ENCODE measurements at regions not wholly inside any gene's neighbourhood (a gene's known extent, or its start where the extent isn't known, plus 50 kb on each side); places are given as distances from the start of the nearest gene placed in this dataset.

DNA sequence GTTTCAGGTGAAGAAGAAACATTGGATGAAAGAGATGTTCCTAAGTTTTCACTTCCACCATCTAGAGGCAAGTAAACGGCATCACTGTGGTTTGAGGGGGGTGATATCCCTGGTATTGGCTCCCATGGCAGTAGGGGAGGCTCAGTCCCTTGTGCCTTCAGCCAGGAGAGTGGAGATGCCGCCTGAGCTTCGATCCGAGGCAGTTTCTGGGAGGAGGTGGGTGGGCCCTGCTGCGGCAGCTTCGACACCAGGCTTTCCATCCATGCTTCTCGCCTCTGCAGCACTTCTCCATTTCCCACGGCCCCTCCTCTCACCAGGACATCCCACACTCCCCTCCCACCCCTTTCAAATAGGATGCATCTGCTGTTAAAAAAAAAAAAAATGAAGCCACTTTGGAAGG lies 258.3 kb downstream of the GADD45G start:
- Histone ChIP-seq H3K36me3 (ENCODE audit: control insufficient read depth, insufficient read depth, low read length) (no peaks in the 10 kb centered on the region), H3K4me1 (ENCODE audit: control insufficient read depth, insufficient read depth, low read length) (no peaks in the 10 kb centered on the region), H3K9me3 (ENCODE audit: control insufficient read depth, low read length) (no peaks in the 10 kb centered on the region), H3K9ac (ENCODE audit: low read length) (no peak overlapping the region), H3K4me3 (ENCODE audit: low read length) (no peak overlapping the region), H3K27me3 (ENCODE audit: control insufficient read depth, insufficient read depth, low read length) (no peaks in the 10 kb centered on the region)

DNA sequence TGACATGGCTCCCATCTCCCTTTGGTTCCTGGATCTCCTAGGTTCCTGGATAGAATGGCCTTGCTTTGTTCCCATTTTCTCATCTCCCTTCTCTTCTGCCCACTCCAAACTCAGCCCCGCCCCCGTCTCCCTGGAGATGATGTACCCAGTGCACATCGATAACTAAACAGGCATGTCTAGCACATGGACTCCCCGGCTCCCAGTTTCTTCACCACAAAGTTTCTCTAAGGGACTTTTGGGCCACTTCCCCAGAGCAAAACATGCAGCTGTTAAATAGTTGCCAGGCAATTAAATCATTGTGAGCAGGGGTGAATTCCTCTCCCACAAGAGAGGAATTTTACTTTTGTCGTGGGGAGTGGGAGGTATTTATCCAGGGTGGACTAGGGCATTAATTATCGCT lies 259.0 kb downstream of the GADD45G start:
- Histone ChIP-seq H3K36me3 (ENCODE audit: control insufficient read depth, insufficient read depth, low read length) (no peaks in the 10 kb centered on the region), H3K9ac (ENCODE audit: low read length) (no peak overlapping the region), H3K27me3 (ENCODE audit: control insufficient read depth, insufficient read depth, low read length) (no peaks in the 10 kb centered on the region), H3K4me1 (ENCODE audit: control insufficient read depth, insufficient read depth, low read length) (no peaks in the 10 kb centered on the region), H3K4me3 (ENCODE audit: low read length) (no peak overlapping the region), H3K9me3 (ENCODE audit: control insufficient read depth, low read length) (no peaks in the 10 kb centered on the region)

DNA sequence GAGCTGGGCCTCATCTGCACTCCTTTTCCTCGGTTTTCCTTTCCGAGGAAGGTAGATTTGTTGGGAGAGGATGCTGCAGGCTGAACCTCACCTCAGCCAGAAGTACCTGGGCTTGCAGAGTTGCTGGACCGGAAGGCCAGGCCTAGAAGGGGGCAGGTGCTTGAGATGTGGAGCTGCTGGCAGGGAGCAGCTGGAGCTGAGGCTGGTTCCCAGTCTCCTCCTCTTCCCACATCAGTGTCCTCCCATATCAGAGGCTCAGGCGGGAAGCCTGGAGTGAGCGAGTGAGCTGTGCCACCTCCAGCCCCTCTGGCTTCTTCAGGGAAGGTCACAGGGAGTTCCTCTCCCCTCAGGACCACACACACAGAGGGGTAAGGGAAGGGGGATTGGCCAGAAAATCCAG lies 259.4 kb downstream of the GADD45G start:
- no peaks in the 10 kb centered on the region for H3K27me3 ChIP-seq (ENCODE audit: control insufficient read depth, insufficient read depth, low read length)
- no peaks in the 10 kb centered on the region for H3K4me1 ChIP-seq (ENCODE audit: control insufficient read depth, insufficient read depth, low read length)
- H3K9me3 ChIP-seq (ENCODE audit: control insufficient read depth, low read length), result no peaks in the 10 kb centered on the region
- H3K9ac ChIP-seq (ENCODE audit: low read length), result no peak overlapping the region
- H3K36me3 ChIP-seq (ENCODE audit: control insufficient read depth, insufficient read depth, low read length), result no peaks in the 10 kb centered on the region
- no peak overlapping the region for H3K4me3 ChIP-seq (ENCODE audit: low read length)

DNA sequence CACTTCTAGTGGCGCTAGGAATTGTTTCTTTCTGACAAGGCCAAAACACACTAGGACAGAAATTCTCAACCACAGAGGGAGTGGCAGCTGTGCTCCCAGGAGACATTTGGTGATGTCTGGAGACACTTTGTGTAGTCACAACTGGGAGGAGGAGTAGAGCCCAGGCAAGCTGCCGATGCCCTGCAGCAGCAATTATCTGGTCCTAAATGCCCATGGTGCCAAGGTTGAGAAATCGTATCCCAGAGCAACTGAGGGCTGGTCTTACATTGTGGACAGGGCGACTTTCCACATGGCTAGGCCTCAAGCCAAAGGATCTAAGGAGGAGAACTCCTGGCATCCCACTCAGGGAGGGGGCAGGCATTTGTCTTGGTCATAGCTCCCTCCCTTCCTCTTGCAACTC lies 259.9 kb downstream of the GADD45G start:
- H3K9me3 ChIP-seq (ENCODE audit: control insufficient read depth, low read length), result no peaks in the 10 kb centered on the region
- H3K36me3 ChIP-seq (ENCODE audit: control insufficient read depth, insufficient read depth, low read length), result no peaks in the 10 kb centered on the region
- no peak overlapping the region for H3K9ac ChIP-seq (ENCODE audit: low read length)
- H3K4me3 ChIP-seq (ENCODE audit: low read length), result no peak overlapping the region
- H3K27me3 ChIP-seq (ENCODE audit: control insufficient read depth, insufficient read depth, low read length), result no peaks in the 10 kb centered on the region
- no peaks in the 10 kb centered on the region for H3K4me1 ChIP-seq (ENCODE audit: control insufficient read depth, insufficient read depth, low read length)

DNA sequence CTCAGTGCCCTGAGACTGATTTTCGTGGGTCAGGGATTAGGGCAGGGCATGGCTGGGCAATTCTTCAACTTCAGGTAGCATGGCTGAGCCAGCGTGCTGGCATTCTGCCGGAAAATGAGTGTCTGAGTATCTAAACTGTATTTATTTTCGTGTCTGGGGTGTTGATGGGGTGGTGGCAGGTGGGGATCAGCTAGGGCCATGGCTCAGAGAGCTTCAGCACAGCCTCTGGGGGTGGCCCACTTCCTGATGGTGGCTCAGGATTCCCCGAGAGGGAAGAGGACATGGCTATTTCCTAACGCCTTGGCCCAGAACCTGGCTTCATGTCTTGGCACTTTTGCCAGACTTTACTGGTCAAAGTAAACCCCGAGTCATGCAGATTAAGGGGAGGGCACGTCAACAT lies 260.5 kb downstream of the GADD45G start:
- H3K4me1 ChIP-seq (ENCODE audit: control insufficient read depth, insufficient read depth, low read length), result no peaks in the 10 kb centered on the region
- H3K9ac ChIP-seq (ENCODE audit: low read length), result no peak overlapping the region
- H3K27me3 ChIP-seq (ENCODE audit: control insufficient read depth, insufficient read depth, low read length), result no peaks in the 10 kb centered on the region
- H3K4me3 ChIP-seq (ENCODE audit: low read length), result no peak overlapping the region
- H3K36me3 ChIP-seq (ENCODE audit: control insufficient read depth, insufficient read depth, low read length), result no peaks in the 10 kb centered on the region
- H3K9me3 ChIP-seq (ENCODE audit: control insufficient read depth, low read length), result no peaks in the 10 kb centered on the region

DNA sequence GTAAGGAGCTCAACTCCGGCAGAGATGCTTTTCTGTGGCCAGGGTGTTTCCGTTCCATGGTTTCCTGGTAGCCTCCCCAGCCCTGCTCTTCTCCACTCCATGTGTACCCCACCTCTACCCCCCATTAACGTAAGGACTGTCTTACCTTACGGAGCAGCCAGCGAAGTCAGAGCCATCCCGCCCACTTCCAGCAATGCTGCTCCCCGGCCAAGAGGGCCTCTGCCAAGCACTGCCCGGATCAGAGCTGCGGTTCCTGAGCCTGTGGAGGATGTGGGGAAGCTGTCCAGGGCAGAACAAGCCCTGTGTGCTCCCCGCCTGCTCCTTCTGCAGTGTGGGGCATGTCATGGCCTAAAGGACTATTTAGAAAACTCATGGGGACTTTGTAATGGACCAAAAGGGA lies 261.2 kb downstream of the GADD45G start:
- Histone ChIP-seq H3K27me3 (ENCODE audit: control insufficient read depth, insufficient read depth, low read length) (no peaks in the 10 kb centered on the region), H3K4me3 (ENCODE audit: low read length) (no peak overlapping the region), H3K36me3 (ENCODE audit: control insufficient read depth, insufficient read depth, low read length) (no peaks in the 10 kb centered on the region), H3K4me1 (ENCODE audit: control insufficient read depth, insufficient read depth, low read length) (no peaks in the 10 kb centered on the region), H3K9me3 (ENCODE audit: control insufficient read depth, low read length) (no peaks in the 10 kb centered on the region), H3K9ac (ENCODE audit: low read length) (no peak overlapping the region)

DNA sequence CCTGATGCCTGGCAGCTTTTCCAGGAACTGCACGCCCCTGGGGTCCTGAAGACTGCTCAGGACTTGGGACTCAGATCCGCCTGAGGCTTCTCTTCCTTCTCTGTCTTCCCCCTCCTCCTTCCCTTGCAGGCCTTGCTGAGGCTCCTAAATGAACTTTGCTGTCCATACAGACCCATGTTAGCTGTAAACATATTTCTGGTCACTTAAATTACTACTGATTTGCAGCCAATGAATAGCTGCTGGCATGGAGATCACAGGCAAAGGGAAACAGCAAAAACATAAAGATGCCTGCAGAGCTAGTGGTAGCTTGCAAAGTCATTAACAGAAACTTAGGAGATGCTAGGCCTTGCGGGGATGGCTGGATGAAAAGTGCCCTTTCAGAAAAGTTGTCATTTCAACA lies 261.9 kb downstream of the GADD45G start:
- no peaks in the 10 kb centered on the region for H3K36me3 ChIP-seq (ENCODE audit: control insufficient read depth, insufficient read depth, low read length)
- H3K4me1 ChIP-seq (ENCODE audit: control insufficient read depth, insufficient read depth, low read length), result no peaks in the 10 kb centered on the region
- H3K9ac ChIP-seq (ENCODE audit: low read length), result no peak overlapping the region
- no peak overlapping the region for H3K4me3 ChIP-seq (ENCODE audit: low read length)
- H3K27me3 ChIP-seq (ENCODE audit: control insufficient read depth, insufficient read depth, low read length), result no peaks in the 10 kb centered on the region
- no peaks in the 10 kb centered on the region for H3K9me3 ChIP-seq (ENCODE audit: control insufficient read depth, low read length)

DNA sequence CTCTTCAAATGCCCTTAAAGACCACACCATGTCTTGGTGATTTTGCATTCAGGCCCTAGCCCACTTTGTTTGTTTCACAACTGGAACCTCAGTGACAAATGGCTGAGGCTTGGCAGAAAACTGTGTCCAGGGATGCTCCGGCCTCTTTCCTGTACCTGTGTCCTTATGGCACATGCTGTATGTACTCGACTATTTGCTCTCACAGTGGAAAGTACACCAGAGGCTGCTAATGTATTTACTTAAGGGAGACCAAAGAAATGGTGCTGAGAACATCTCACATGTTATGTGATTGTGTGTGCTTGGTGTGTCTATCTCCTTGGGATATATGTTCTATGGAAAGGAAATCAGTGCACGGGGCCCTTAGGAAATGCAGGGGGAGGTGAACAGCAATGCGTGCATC lies 263.3 kb downstream of the GADD45G start:
- no peaks in the 10 kb centered on the region for H3K4me1 ChIP-seq (ENCODE audit: control insufficient read depth, insufficient read depth, low read length)
- H3K4me3 ChIP-seq (ENCODE audit: low read length), result no peak overlapping the region
- H3K36me3 ChIP-seq (ENCODE audit: control insufficient read depth, insufficient read depth, low read length), result no peaks in the 10 kb centered on the region
- no peaks in the 10 kb centered on the region for H3K9me3 ChIP-seq (ENCODE audit: control insufficient read depth, low read length)
- no peaks in the 10 kb centered on the region for H3K27me3 ChIP-seq (ENCODE audit: control insufficient read depth, insufficient read depth, low read length)
- no peak overlapping the region for H3K9ac ChIP-seq (ENCODE audit: low read length)

DNA sequence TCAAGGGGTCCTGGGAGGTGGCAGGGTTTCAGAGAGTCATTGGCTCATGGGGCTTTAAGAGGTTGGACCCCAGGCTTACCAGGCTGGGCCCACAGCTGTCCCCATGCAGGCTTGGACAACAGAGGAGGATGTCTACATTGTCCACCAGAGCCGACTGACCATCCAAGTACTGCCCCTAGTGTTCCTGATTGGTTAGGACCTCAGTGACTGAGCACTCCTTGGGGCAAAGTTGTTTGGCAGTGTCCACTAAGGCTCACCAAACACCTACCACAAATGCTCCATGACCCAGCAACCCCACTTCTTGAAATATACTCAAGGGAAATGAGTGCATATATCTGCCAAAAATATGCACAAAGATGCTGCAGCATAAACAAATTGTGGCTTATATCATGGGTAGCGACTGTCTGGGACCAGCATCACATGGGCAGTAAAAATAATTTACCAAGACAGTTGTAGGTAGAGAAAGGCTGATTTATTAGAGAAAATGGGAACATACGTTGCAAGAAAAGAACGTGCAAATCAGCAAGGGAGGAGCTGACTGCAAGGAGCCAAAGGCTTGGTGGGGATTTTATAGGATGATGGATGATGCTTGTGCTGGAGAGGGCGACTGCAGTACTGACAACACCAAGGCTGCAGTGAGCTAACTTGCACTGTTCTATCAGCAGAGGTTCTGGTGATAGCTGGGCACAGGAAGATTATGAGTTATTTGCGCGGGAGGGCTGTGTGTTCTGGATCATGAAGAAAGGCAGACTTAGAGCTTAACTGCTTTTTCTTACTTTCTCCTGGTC lies 265.2 kb downstream of the GADD45G start:
- Histone ChIP-seq H3K9ac (ENCODE audit: low read length) (no peak overlapping the region), H3K27me3 (ENCODE audit: control insufficient read depth, insufficient read depth, low read length) (no peaks in the 10 kb centered on the region), H3K9me3 (ENCODE audit: control insufficient read depth, low read length) (no peaks in the 10 kb centered on the region), H3K4me1 (ENCODE audit: control insufficient read depth, insufficient read depth, low read length) (peaks cover 8% of the 10 kb centered on the region), H3K4me3 (ENCODE audit: low read length) (no peak overlapping the region), H3K36me3 (ENCODE audit: control insufficient read depth, insufficient read depth, low read length) (no peaks in the 10 kb centered on the region)

DNA sequence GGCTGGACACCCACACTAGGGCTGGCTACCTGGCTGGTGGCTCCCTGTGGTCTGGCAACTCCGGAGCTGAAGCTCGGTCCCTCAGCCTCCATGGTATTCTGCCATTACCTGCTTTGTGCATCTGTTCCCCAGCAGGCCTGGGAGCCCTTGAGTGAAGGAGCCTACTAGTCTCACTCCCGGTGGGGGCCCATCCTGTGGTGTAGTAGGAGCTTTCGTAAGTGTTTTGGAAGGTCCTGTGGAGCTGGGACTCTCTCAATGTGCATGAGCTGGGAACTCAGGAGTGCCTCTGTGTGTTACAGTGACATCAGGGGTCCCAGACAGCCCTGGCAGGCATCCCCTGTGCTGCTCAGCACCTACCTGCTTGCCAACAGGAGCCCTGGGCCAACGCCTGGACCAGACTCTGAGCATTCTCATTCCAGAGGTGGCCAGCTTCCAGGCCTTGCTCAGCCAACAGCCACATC lies 267.1 kb downstream of the GADD45G start:
- Histone ChIP-seq H3K4me3 (ENCODE audit: low read length) (no peak overlapping the region), H3K36me3 (ENCODE audit: control insufficient read depth, insufficient read depth, low read length) (no peaks in the 10 kb centered on the region), H3K27me3 (ENCODE audit: control insufficient read depth, insufficient read depth, low read length) (no peaks in the 10 kb centered on the region), H3K9ac (ENCODE audit: low read length) (no peak overlapping the region), H3K9me3 (ENCODE audit: control insufficient read depth, low read length) (no peaks in the 10 kb centered on the region), H3K4me1 (ENCODE audit: control insufficient read depth, insufficient read depth, low read length) (peaks cover 8% of the 10 kb centered on the region)

DNA sequence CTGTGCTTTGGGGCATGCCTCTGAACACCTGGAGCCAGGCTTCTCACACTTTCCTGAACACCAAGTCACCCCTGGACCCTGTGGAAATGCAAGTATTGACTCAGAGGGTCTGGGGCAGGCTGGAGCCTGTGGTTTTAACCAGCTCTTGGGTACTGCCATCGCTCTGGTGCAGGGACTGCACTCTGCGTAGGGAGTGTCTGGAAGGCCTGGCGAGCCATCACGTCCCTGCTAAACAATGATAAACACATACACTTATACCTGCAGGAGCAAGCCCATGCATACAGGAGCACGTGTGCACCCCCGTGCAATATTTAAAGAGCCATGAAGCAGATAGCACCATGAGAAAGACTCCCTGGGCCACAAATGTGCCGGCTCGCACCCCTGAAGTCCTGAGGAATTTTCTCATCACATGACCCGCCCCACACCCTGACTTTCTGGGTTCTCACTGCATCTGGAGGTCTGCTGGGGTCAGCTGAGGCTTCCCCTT lies 267.7 kb downstream of the GADD45G start:
- Histone ChIP-seq H3K9me3 (ENCODE audit: control insufficient read depth, low read length) (no peaks in the 10 kb centered on the region), H3K27me3 (ENCODE audit: control insufficient read depth, insufficient read depth, low read length) (no peaks in the 10 kb centered on the region), H3K4me3 (ENCODE audit: low read length) (no peak overlapping the region), H3K4me1 (ENCODE audit: control insufficient read depth, insufficient read depth, low read length) (peaks cover 8% of the 10 kb centered on the region), H3K36me3 (ENCODE audit: control insufficient read depth, insufficient read depth, low read length) (no peaks in the 10 kb centered on the region), H3K9ac (ENCODE audit: low read length) (no peak overlapping the region)

DNA sequence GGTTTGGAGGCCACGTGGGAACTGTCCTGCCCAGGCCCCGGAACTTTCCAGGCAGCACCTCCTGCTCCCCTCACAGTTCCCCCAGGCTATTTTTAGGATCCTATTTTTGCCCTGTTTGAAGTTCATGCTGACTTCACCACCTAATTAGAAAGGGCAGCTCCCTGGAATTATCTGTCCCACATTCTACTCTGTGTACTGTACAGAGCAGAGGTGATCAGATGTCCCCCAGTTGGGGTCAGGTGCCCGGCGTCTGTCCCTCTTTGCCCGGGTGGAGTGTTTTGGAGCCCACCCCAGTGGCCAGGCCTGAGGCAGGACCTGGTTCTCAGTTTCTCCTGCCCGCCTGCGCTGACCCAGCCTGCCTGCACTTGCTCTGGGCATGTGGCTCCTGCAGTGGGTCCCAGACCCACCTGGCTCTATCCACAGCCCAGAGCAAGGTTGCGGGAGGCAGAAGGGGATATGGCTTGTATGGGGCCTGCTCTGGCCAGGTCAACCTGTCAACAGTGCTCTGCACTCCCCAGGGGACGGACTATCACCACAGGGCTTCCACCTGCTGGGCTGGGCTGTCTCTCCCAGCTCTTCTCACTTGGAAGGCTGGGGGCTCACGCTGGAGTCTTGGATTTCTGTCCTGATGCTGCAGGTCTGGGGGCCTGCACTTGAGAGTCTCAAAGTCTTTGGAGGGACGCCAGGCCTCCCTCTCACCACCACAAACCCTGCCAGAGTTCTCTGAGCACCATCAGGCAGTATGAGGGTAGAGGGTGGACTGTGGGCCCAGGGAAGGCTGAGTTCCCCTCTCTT lies 268.3 kb downstream of the GADD45G start:
- Histone ChIP-seq H3K9ac (ENCODE audit: low read length) (no peak overlapping the region), H3K4me1 (ENCODE audit: control insufficient read depth, insufficient read depth, low read length) (peaks cover 8% of the 10 kb centered on the region), H3K27me3 (ENCODE audit: control insufficient read depth, insufficient read depth, low read length) (no peaks in the 10 kb centered on the region), H3K4me3 (ENCODE audit: low read length) (no peak overlapping the region), H3K36me3 (ENCODE audit: control insufficient read depth, insufficient read depth, low read length) (no peaks in the 10 kb centered on the region), H3K9me3 (ENCODE audit: control insufficient read depth, low read length) (no peaks in the 10 kb centered on the region)
